ENCODE measurements at regions not wholly inside any gene's neighbourhood (a gene's known extent, or its start where the extent isn't known, plus 50 kb on each side); places are given as distances from the start of the nearest gene placed in this dataset.
"Not testable (repeated sequence)": the region's sequence is repeated elsewhere in the genome, so short reads cannot be mapped to it uniquely, and the experiment has no call there.

- not testable (repeated sequence) for TF ChIP-seq CTCF, POLR2A (IDR thresholded peaks at IDR 0.05)
These were observed 138.1 kb downstream of the BLID start for GRCh38 chr11:121977914-121978313.

All from transverse colon (tissue), 3 donors.